GM19025 (cell line): ENCODE measurements at regions not wholly inside any gene's neighbourhood (a gene's known extent, or its start where the extent isn't known, plus 50 kb on each side); places are given as distances from the start of the nearest gene placed in this dataset.
"Not testable (repeated sequence)": the region's sequence is repeated elsewhere in the genome, so short reads cannot be mapped to it uniquely, and the experiment has no call there.

Experiments
- ATAC-seq: cut with Tn5 transposase; IDR thresholded peaks from one replicate; pipeline ENCODE4 v1.9.1; 2021; ENCODE audit warnings: mild to moderate bottlenecking, low read depth, moderate library complexity; ENCODE audit not compliant: unreplicated experiment

DNA sequence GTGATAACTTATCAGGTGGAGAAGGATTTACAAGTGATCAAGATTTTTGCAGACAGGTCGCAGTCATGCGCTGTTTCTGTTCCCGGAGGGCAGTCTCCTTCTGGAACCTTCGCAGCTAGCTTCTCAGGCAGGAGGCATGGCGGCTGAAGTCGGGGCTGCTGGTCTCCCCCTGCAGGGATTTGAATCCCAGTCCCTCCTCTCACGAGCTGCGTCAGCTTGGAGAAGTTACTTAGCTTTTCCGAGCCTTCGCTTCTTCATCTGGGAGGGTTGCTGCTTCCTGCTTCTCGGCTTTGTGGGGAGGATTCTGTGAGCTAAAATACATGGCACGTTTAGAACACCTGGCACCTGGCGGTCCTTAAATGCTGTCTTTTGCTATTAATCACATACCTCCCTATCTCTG, 287.8 kb upstream of the FOXF1 start:
- ATAC-seq: no peak

DNA sequence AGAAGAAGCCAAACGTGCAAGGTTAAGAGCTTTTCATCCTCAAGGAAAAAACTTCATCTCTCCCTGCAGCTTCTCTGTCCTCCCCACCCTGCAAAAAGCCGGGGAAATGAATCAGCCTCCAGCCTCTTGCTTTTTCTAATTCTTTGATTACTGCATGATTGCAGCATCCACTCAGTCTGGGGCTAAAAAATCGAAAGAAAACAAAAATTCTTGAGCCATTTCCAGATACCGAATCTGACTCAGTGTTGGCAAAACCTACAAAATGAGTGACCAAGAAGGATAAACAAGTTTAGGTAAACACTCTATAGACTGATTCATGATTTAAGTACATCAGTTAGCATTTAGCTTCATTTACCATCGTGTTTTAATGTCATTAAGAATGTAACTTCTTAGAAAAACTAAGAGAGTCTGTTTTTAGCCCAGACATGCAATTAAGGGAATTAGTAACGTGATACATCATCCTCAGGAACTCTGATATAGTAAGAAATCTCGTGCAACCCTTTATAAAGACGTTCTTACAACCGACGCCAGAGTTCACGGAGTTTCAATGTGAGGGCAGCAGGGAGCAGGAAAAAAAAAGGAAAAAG, 287.3 kb upstream of the FOXF1 start:
- no peak for ATAC-seq

DNA sequence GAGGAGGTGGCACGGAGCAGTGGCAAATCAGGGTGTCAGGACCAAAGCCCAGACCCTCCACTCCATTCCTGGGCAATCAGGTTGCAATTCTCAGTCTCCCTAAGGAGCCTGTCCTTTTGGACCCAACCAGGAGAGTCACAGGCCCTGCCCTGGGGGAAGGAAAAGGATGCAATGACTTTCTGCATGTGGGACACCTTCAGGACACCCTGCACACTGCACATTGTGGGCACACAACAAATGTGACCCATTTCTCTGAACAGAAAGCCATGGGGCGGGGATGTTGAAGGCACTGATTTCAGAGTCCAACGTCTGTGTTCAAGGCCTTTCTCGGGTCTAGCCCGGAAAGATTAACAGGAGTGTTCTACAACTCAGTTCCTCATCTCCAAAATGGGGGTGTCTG, 286.2 kb upstream of the FOXF1 start:
- ATAC-seq: no peak

DNA sequence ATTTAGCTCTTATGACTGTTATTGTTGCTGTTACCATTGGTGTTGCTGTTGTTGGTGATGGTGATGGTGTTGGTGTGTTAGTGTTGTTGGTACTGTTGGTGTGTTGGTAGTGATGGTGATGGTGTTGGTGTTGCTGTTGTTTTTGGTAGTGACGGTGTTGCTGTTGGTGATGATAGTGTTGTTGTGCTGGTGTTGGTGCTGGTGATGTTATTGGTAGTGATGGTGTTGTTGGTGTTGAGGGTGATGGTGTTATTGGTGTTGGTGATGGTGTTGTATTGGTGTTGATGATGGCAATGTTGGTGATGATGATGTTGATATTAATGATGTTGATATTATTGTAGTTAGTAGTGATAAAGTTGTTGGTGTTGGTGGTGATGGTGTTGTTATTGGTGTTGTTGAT, 285.7 kb upstream of the FOXF1 start:
- no peak for ATAC-seq

DNA sequence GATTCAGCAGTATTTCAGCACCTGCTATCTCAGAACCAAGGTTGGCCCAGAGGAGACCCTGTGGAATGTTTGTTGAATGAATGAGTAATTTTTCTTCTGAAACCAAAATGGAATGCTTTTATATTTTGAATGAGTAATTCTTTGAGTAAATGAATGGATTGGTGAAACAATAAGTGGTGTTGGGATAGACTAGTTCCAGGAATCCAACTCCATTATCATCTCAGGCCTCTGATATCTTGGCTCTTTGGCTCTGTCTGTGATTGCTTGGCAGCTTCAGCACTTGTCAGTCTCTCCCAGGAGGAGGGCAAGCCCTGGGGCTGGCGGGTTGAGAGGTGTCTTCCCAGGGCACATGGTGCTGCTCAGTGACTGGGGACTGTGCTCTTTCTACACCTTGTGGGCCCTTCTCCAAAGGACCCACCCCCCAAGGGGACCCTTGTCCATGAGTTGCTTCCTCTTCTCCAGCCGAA, 284.4 kb upstream of the FOXF1 start:
- no peak for ATAC-seq

DNA sequence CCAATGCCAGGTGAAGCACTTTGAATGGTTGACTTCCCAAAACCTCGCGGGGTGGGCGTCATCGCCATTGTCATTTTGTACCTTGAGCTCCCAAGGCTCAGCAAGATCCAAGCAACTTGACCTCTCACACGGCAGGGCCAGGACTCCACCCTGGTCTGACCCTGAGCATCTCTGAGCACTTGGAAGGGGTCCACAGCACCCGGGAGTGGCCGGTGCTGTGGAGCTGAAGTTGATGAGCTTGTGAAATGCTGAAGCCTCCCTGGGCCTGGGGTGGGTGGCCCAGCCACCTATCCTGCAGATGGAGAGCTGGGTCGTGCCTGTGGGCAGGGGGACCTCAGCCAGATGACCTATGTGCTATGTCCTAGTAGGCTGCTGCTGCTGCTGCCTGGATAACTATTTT, 283.3 kb upstream of the FOXF1 start:
- no peak for ATAC-seq

DNA sequence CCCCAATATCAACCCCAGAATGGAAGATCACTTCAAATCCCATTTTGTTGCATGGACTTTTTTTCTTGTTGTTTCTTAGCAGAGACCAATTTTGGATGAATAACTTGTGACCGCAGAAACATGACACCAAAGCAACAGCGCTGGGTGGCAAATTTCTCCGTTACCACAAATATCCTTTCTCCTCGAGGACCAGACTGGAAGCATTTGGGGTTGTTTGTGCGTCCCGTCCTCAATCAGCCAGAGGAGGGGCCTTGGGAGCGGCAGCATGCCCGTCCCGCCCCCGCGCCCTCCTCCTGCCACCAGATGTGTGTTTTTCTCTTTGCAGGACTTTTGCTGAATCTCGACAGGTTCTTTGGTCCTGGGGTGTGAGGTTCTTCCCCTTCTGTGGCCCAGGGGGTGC, 282.5 kb upstream of the FOXF1 start:
- ATAC-seq: no peak

DNA sequence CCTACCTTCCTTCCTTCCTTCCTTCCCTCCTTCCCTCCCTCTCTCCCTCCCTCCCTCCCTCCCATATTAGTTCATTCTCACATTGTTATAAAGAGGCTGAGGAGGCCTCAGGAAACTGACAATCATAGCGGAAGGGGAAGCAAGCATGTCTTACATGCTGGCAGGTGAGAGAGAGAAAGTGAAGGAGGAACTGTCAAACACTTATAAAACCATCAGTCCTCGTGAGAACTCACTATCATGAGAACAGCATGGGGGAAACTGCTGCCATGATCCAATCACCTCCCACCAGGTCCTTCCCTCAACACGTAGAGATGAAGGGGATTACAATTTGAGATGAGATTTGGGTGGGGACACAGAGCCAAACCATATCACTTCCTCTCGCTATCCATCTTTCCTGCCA, 281.6 kb upstream of the FOXF1 start:
- ATAC-seq: no peak

DNA sequence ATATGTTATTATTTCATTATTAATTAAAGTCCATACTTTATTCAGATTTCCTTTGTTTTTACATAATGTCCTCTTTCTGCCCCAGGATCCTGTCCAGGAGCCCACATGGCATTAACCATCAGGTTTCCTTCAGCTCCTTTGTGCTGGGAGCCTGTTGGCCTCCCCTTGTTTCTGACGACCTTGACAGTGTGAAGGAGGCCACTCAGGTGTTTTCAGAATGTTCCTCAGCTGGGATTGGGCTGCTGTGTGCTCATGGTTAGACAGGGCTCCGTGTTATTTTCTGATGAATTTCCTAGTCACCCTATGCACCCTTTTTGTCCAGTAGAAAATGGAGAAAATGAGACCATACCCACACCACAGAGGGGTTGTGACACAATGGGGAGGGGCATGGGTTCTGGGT, 281.0 kb upstream of the FOXF1 start:
- no peak for ATAC-seq

DNA sequence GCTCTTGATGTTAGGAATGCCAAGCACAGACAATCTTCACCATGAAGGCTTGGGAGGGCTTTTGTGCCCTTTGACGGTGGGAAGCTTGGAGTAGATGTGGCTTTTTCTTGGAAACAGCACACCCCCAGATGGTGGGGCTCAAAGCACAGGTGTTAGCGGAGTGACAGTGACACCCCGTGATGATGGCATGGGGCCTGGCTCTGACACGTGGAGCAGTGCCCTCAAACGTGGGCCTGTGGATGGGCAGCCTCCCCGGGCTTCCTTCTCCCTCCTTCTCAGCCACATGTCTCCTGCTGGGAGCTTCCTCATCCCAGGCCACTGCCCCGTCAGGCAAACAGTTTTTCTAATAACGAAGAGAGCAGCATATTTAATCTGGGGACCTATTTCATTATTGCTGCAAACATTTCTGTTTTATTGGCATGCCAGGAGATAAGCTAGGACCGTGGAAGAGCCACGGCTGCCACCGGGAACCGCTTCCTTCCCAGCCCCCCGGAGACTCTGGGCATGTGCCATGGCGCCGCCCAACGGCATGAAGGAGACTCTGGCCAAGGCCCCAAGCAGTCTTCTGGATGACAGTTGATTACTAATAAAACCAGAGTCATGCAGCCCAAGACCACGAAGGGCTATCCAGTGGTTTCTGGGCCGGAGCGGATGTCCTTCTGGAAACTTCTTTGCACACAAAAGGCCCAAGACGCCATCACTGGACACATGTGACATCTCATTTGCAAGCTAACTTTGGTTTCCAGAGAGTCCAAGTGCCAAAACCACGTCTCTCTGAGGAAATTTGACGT, 280.3 kb upstream of the FOXF1 start:
- no peak for ATAC-seq

DNA sequence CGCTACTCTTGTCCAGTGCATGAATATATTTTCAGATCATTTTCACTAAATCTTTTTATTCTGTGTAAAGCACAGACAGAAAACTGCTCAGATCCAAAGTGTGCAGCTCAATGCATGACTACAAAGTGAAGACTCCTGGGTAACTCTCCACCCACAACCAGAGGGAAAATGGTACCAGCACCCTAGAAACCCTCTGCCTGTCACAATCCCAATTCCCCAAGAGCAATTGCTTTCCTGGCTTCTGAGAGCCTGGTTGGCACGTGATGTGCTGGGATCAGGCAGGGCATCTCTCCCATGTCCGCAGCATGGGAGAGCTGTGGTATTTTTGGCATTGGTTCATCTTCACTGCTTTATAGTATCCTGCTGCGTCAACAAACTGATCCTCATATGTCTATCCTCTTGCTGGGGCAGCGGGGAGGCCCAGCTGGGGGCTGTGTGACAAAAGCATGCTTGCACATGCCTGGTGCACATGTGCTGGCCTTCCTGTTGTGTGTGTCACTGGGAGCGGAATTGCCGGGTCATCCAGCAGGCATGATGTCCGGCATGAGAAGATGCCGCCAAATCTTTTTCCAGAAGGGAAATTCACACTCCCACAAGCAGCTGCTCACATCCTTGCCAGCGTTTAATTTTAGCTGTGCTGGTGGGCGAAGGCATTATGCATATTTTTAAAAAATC, 278.9 kb upstream of the FOXF1 start:
- no peak for ATAC-seq

DNA sequence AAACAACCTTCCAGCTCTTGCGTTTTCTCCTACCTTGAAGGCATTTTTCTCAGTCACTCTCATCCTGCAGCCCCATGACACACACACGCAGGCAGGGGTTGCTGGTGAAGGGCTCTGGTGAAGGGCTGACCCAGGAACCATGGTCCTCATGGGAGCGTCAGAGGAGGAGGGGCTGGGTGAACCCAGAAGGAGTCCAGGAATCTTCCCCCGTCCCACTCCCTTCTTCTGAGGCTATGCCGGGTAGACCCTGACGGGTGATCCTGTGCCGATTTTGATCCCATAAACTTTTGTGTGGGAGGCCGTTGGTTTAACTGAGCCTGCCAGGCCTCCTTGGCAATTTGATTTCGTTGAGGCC, 278.4 kb upstream of the FOXF1 start:
- ATAC-seq: no peak

DNA sequence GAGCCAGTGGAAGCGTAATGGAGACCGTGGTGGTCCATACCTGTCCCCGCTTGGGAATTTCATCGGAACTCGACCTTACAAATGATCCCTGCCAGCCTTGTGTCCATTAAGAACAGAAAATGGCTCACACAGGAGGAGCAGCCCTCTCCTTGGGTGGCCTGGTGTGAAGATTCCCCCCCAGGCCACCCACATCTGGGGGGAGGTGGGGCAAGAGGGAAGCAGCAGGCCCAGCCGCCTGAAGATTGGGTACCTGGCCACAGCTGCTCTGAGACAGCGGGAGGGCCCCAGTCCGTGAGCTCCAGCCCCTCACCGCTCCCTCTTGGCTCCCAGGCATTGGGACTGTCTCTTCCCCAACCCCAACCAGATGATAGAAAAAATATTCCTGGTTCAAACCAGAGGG, 277.8 kb upstream of the FOXF1 start:
- ATAC-seq: no peak

DNA sequence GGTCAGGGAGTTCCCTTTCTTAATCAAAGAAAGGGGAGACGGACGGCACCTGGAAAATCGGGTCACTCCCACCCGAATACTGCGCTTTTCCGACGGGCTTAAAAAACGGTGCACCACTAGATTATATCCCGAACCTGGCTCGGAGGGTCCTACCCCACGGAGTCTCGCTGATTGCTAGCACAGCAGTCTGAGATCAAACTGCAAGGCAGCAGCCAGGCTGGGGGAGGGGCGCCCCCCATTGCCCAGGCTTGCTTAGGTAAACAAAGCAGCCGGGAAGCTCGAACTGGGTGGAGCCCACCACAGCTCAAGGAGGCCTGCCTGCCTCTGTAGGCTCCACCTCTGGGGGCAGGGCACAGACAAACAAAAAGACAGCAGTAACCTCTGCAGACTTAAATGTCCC, 276.8 kb upstream of the FOXF1 start:
- ATAC-seq: not testable (repeated sequence)

DNA sequence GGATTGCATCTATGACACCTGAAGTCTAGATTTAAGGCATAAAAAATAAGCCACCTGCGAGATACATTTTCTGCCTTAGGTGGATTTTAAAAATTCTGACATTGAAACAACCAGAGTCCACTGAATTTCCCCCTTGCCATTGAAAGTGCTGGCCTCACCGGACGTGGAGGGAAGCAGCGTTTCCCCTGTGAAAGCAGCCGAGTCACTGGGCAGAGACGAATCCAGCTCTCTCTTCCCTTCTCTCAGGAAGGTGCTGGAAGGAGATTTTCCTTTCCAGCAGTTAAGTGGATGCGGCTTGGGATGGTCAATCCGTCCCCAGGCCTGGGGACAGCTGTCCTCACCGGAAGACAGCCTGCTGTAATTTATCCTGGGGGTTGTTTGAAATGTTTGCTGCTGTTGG, 270.9 kb upstream of the FOXF1 start:
- ATAC-seq: no peak

DNA sequence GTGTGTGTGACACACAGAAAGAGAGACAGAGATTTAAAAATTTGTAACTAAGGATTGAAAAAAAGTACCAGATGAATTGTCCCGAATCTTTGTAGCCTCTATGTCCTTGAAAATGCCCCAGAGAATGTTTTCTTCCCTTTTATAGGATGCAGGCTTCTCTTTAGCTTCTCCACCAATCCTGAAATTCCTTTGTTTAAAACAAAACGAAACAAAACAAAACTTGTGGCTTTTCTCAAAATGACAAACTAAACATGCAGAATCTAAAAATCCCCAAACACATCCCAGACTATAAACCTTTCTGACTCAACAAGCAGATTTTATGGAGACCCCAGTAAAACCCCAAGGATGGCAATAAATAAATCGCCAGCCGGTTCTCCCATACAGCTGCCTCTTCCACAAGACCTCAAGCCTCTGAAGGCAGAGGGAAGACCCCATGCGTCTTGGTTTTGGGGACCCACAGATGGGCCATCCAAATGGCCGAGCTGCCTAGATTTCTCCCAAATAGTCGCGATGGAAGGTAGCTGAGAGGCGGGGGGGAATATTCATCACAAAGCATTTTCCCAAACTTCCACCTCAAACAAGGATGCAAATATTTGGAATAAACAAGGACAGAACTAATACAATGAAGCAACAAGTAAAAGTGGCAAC, 269.5 kb upstream of the FOXF1 start:
- ATAC-seq: no peak

DNA sequence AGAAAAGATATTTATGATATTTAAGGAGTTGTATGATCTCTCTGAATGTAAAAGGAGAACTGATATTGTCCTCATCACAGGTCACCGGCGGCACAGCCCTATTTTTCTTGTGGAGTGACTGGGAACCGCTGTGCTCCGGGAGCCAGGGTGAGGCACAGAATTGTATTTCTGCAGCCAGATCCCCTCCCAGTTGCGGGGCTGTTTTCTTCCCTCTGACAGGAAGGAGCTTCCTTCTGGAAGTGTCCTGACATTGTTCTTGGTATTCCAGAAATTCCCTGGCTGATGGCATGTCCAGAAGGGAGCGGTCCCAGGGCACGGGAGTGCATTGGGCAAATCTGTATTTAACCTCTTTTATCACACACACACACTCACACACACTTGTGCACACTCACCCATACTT, 268.6 kb upstream of the FOXF1 start:
- no peak for ATAC-seq

DNA sequence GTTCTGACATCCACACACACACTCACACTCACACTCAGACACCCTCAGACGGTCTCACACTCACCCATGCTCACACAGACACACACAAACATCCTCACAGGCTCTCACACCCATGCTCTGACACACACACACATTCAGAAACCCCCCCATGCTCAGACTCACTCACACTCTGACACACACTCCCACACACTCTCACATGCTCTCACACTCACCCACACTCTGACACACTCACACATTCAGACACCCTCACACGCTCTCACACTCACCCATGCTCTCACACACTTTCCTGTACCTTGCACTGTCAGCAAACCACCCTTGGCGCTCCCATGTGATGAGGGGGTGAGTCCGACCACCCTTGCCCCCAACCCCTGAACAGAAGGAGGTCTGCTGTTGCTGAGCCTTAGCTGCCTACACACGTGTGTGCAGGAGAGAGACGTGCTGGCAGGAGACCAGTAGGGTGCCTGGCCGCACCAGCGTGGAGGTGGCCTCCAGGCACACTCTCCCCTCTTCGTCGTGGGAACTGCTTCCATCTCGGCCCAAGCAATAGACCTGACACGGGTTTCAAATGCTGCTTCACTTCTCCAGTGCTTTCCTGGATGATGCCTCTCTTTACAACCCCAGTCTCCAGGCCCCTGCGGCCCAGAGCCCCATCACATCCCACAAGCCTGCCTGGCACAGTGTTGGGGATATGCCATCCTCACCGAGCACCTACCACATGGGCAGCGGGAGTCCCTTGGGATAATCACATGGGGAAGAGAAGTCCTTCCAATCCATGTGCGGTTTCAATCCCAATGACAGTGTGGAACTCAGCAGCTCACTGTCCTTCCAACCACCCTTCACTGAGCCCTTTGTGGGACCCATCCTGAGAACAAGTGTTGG, 267.8 kb upstream of the FOXF1 start:
- ATAC-seq: no peak

DNA sequence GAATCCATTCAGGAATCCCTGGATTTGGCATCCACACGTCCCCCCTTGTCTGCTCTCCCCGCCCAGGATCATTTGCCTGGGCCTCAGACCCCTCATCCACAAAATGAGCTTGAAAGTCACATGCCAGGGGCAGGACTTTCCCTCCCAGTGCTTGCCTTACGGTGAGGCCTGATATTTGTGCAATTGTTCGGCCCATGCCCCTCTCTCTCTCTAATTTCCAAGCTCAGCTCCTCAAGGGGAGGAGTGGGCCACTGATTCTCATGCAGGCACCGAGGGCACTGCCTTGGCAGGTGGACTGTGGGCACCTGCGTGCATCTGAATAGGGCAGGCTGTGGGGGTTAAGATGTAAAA, 267.2 kb upstream of the FOXF1 start:
- ATAC-seq: no peak

DNA sequence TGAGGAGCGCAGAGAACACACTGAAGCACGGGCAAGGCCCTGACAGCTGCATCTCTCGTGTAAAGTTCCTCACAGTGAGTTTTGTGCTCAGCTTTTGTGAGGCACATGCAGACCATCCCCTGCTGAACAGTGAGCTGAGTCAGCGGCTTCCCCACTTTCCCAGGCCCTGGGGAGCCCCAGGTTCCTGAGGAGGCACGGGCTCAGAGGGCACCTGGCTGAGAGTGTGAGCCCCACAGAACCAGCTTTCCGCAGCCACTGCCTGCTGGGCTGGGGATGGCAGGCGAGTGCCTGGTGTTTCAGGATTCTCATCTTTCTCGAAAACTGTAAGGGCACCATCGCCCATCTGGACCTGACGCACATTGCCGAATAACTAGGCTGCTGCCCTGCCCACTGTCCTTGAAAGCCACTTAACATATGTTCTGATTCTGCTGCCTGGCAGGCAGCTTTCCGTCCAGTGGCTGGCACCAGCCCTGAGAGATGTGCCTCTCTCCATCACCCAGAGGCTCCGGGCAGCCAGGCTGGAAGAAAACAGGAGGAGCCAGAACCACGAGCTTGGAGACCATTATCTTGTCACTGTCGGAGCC, 266.7 kb upstream of the FOXF1 start:
- ATAC-seq: no peak
